GM12873 (cell line): ENCODE measurements at regions not wholly inside any gene's neighbourhood (a gene's known extent, or its start where the extent isn't known, plus 50 kb on each side); places are given as distances from the start of the nearest gene placed in this dataset.

Experiments
- CTCF ChIP-seq: IDR thresholded peaks from 2 replicates; pipeline ENCODE4 v1.5.1; 2012; ENCODE audit warnings: low read depth, mild to moderate bottlenecking, moderate library complexity, low read length, control low read depth; ENCODE audit not compliant: insufficient read depth; ENCODE audit errors: missing control alignments

GRCh38 chr9:17926246-17926645 is 347.4 kb downstream of the SH3GL2 start:
- no peak for TF ChIP-seq CTCF

- no peak for TF ChIP-seq CTCF
Measured at GRCh38 chr9:17927616-17928015, 348.8 kb downstream of the SH3GL2 start.

- TF ChIP-seq CTCF, result no peak
Measured at GRCh38 chr9:17928228-17928627, 349.4 kb downstream of the SH3GL2 start.

- no peak for TF ChIP-seq CTCF
Measured at GRCh38 chr9:17928768-17929167, 349.9 kb downstream of the SH3GL2 start.

- no peak for TF ChIP-seq CTCF
Measured at GRCh38 chr9:17929506-17929905, 350.6 kb downstream of the SH3GL2 start.

- no peak for TF ChIP-seq CTCF
Measured at GRCh38 chr9:17930071-17930470, 351.2 kb downstream of the SH3GL2 start.

GRCh38 chr9:17936365-17936764 is 357.5 kb downstream of the SH3GL2 start:
- TF ChIP-seq CTCF, result no peak

- no peak for TF ChIP-seq CTCF
Measured at GRCh38 chr9:17938035-17938655, 359.3 kb downstream of the SH3GL2 start.
